ENCODE measurements at regions not wholly inside any gene's neighbourhood (a gene's known extent, or its start where the extent isn't known, plus 50 kb on each side); places are given as distances from the start of the nearest gene placed in this dataset.

GRCh38 chr15:36449084-36449661 lies 130.3 kb upstream of the CDIN1 start:
- no peaks in the 10 kb centered on the region; the same call in 1 of the 2 replicates for H3K27me3 Mint-ChIP-seq (ENCODE audit: low read depth)
- no peak overlapping the region for H2BK12ac ChIP-seq (ENCODE audit: insufficient read length, low read depth, low read length)
- peaks cover 9 to 14% of the 10 kb centered on the region in 2 experiments for H3K4me1 Mint-ChIP-seq
- no peaks in the 10 kb centered on the region for H3K9me3 Mint-ChIP-seq
- H3K14ac ChIP-seq (ENCODE audit: insufficient read depth, low read length), result no peak overlapping the region
- H3K9ac ChIP-seq (ENCODE audit: extremely low read depth, insufficient read length, low read length), result no peak overlapping the region
- no peak overlapping the region for H2AFZ ChIP-seq (ENCODE audit: low read length)
- no peak overlapping the region for H2BK20ac ChIP-seq (ENCODE audit: low read depth, low read length, poor library complexity, severe bottlenecking)
- no peak overlapping the region for H3K23ac ChIP-seq (ENCODE audit: insufficient read length, low read depth, low read length)
- no peak overlapping the region for H3K4me3 Mint-ChIP-seq
- peak; percentile 45 for DNase-seq
- H3K56ac ChIP-seq (ENCODE audit: insufficient read length, low read depth, low read length), result no peak overlapping the region
- no peak overlapping the region for H3T11ph ChIP-seq (ENCODE audit: low read length)
- no peak overlapping the region for H2BK5ac ChIP-seq (ENCODE audit: insufficient read length, low read length)
- no peaks in the 10 kb centered on the region for H3K36me3 Mint-ChIP-seq (ENCODE audit: insufficient read depth in 1 of 3, low read depth in 3 of 3)
- no peak overlapping the region for H2BK120ac ChIP-seq (ENCODE audit: low read depth, low read length, poor library complexity, severe bottlenecking)
- no CpG with 5 or more reads among the region's 5 CpGs for WGBS (ENCODE audit: extremely low coverage, insufficient read length, low lambda C conversion rate)
- no peak overlapping the region for H4K91ac ChIP-seq (ENCODE audit: insufficient read length, low read depth, low read length)
- peak overlapping the region in 1 of 3 experiments; percentile 21; a peak in 1 of 7 replicates for H3K27ac Mint-ChIP-seq
- H4K20me1 ChIP-seq (ENCODE audit: control insufficient read depth, insufficient read depth, insufficient read length), result no peaks in the 10 kb centered on the region
- H4K8ac ChIP-seq (replicated peaks; ENCODE audit: insufficient read length, low read depth, low read length), result no peak overlapping the region
- H3K4me1 ChIP-seq (ENCODE audit: insufficient read depth, low read length), result no peaks in the 10 kb centered on the region
- H3K79me2 ChIP-seq (ENCODE audit: insufficient read depth, low read length), result no peaks in the 10 kb centered on the region
- no peak overlapping the region for H4K5ac ChIP-seq (ENCODE audit: insufficient read length, low read depth, low read length)
- no peak; the same call in 2 of the 3 replicates for TF ChIP-seq CTCF (conservative IDR thresholded peaks at IDR 0.05)
- H3K27ac ChIP-seq (ENCODE audit: insufficient read length, low read depth, low read length), result no peak overlapping the region
- no peak overlapping the region for H2BK15ac ChIP-seq (ENCODE audit: low read depth, low read length)
- no peaks in the 10 kb centered on the region for H3K27me3 ChIP-seq (ENCODE audit: insufficient read depth, low read length)
- no peaks in the 10 kb centered on the region for H3K9me3 ChIP-seq (ENCODE audit: control insufficient read depth, low read depth, low read length)
- H2AK5ac ChIP-seq (ENCODE audit: insufficient read length, low read length), result no peak overlapping the region
- no peak overlapping the region for H3K4me2 ChIP-seq (ENCODE audit: insufficient read depth, insufficient read length, low read length)
- H3K23me2 ChIP-seq (ENCODE audit: insufficient read length, low read depth, low read length, poor library complexity, severe bottlenecking), result no peaks in the 10 kb centered on the region
- H3K18ac ChIP-seq (ENCODE audit: insufficient read length, low read depth, low read length), result no peak overlapping the region
- no peaks in the 10 kb centered on the region for H3K79me1 ChIP-seq (ENCODE audit: insufficient read depth, low read depth, low read length, poor library complexity, severe bottlenecking)
- H3K4ac ChIP-seq (ENCODE audit: low read depth, low read length), result no peak overlapping the region

Data from H9 (cell line).